C4-2B (cell line): ENCODE measurements at regions not wholly inside any gene's neighbourhood (a gene's known extent, or its start where the extent isn't known, plus 50 kb on each side); places are given as distances from the start of the nearest gene placed in this dataset.

Experiments
- H3K27ac ChIP-seq: fragments of 450-650 bp; 2 replicates; pipeline ENCODE4 v1.5.1; 2017
- ZFX ChIP-seq: fragments of 450-650 bp; IDR thresholded peaks from 2 replicates; pipeline ENCODE4 v1.6.1; 2017
- TF ChIP-seq, protein P1 (sequence below): fragments of 450-650 bp; conservative IDR thresholded peaks from 2 replicates; pipeline ENCODE4 v1.5.1; 2017; ENCODE audit warnings: mild to moderate bottlenecking

DNA sequence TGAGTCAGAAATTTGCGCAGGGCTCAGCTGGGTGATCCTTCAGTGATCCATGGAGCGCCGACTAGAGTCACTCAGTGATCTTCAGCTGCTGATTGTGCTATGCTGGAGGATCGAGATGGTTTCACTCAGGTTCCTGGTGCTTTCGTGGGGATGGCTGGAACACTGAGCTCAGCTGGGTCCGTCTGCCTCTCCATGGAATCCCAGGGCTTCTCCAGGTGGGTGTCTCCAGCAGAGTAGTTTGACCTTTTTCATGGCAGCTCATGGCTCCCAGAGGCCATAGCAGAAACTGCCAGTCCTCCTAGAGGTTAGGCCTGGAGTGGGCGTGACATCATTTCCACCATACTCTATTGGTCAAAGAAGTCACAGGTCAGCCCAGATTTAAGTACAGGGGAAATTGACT lies 88.8 kb upstream of the SIRPA start:
- no peak overlapping the region for H3K27ac ChIP-seq
- TF ChIP-seq ZFX, result no peak
- TF ChIP-seq, protein P1, sequence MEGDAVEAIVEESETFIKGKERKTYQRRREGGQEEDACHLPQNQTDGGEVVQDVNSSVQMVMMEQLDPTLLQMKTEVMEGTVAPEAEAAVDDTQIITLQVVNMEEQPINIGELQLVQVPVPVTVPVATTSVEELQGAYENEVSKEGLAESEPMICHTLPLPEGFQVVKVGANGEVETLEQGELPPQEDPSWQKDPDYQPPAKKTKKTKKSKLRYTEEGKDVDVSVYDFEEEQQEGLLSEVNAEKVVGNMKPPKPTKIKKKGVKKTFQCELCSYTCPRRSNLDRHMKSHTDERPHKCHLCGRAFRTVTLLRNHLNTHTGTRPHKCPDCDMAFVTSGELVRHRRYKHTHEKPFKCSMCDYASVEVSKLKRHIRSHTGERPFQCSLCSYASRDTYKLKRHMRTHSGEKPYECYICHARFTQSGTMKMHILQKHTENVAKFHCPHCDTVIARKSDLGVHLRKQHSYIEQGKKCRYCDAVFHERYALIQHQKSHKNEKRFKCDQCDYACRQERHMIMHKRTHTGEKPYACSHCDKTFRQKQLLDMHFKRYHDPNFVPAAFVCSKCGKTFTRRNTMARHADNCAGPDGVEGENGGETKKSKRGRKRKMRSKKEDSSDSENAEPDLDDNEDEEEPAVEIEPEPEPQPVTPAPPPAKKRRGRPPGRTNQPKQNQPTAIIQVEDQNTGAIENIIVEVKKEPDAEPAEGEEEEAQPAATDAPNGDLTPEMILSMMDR, result no peak

- no peak for TF ChIP-seq ZFX
- TF ChIP-seq, protein P1, result no peak
- no peak overlapping the region for H3K27ac ChIP-seq
Measured at GRCh38 chr20:1805816-1806215, 89.4 kb upstream of the SIRPA start.

DNA sequence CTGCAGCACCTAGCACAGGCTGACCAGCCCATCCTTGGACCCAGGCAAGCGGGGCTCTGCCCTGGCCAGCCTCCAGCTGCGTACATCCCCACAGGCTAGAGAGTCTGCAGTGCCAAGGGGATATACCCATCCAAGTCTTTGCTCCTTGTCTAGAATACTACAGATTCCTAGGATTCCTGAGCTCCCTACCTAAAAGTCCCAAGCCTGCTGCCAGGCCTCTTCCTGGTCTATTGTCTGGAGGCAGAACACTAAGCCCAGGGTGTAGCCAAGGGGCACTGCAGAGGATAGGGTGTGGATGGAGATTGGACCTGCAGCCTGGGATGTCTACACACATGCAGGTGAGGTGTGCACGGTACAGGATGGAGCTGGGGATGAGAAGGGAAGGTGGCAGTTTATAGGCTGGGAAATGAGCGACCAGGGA lies 90.0 kb upstream of the SIRPA start:
- TF ChIP-seq, protein P1, result no peak
- no peak for TF ChIP-seq ZFX

DNA sequence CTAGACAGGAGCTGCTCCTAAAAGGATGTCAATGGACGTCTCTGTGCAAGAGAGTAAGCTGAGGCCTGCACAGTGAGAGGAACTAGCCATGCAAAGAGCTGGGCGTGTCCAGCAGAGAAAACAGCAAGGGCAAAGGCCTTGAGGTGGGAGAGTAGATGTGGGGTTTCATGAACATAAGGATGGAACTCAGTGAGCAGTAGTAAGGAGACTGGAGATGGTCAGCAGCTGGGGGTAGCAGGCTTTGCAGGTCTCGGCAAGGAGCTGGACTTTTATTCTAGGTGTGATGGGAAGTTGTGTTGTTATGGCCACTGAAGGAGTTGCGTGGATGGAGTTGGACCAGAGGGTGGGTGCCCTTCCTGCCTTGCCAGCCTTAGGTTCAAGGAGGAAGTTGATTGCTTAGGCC lies 90.7 kb upstream of the SIRPA start:
- H3K27ac ChIP-seq, result no peak overlapping the region
- TF ChIP-seq, protein P1, result no peak
- TF ChIP-seq ZFX, result no peak

More for the DNA sequence above, 90.0 kb upstream of the SIRPA start:
- no peak overlapping the region for H3K27ac ChIP-seq

GRCh38 chr20:1803932-1804501 lies 91.2 kb upstream of the SIRPA start:
- TF ChIP-seq, protein P1, result no peak
- no peak for TF ChIP-seq ZFX
- no peak overlapping the region for H3K27ac ChIP-seq

DNA sequence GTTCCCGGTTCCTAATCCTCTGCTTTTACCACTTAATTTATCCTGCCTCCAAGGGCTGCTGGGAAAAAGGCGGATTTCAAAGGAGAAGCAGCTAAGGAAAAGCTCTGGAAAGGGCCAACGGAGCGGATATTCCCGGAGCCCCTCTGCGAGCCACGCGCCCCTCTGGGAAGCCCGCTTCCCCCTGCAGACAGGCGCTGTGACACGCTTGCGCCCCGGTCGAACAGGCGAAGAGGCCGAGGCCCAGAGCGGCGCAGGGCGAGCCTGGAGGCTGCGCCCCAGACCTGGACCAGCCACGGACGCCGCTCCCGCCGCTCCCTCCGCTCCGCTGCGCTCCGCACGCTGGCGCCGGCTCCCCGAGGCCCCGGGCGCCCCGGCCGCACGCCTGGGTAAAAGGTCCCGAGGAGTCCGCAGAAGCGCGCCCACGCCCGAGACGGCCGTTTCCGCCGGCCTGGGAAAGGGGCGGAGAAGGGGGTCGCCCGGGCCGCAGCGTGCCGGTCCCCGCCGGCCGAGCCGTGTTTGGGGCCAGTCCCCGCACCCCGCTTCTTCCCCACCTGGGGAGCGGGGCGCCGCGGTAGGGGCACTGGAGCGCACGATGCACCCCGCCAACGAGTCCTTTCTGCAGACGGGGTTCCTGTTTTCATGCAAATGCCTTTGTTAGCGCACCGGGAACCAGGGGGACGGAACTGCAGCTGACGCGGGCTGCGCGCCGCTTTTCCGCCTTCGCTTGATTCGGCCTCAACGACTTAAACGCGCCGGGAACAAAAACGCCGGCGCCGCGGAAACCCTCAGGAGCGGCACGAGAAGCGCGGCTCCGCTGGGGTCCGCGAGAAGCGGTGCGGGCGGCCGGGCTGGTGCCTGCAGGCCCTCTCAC lies 91.9 kb upstream of the SIRPA start:
- TF ChIP-seq ZFX, result no peak
- TF ChIP-seq, protein P1, result no peak
- H3K27ac ChIP-seq, result no peak overlapping the region

- no peak overlapping the region for H3K27ac ChIP-seq
- TF ChIP-seq, protein P1, result peak; percentile 63
- no peak for TF ChIP-seq ZFX
Measured at GRCh38 chr20:1802385-1803060, 92.7 kb upstream of the SIRPA start.
